DOHH2 (cell line): ENCODE measurements at regions not wholly inside any gene's neighbourhood (a gene's known extent, or its start where the extent isn't known, plus 50 kb on each side); places are given as distances from the start of the nearest gene placed in this dataset.

Experiments
- EZH2phosphoT487 ChIP-seq: fragments of 200-600 bp; sonication (generic); IDR thresholded peaks from 2 replicates; pipeline ENCODE4 v1.6.1; 2017; ENCODE audit warnings: borderline replicate concordance, mild to moderate bottlenecking, antibody characterized with exemption, low read length, moderate library complexity, mixed read lengths
- TF ChIP-seq, protein P1 (sequence below): fragments of 200-600 bp; sonication (generic); IDR thresholded peaks from one replicate; pipeline ENCODE4 v1.5.1; 2014; ENCODE audit warnings: antibody characterized with exemption, mild to moderate bottlenecking, low read depth, low read length; ENCODE audit not compliant: poor library complexity, severe bottlenecking

DNA sequence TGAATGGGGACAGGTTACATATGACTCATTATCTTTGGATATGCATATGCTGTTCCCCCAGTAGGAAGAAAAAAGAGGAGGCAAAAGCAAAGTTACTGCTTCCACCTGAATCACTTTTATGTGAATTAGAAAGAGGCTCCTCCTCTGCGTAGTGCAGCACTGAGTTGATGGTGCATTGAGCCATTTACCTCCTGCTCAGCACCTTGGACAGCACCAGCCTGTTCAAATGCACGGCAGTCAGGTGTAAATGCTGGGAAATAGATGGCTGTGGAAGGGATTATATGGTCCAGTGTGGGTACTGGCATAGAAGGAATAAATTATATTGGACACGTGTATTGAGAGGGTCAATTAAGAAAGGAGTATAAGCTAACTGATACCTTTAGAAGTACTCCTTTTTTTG is 541.9 kb upstream of the SEL1L start:
- TF ChIP-seq, protein P1, sequence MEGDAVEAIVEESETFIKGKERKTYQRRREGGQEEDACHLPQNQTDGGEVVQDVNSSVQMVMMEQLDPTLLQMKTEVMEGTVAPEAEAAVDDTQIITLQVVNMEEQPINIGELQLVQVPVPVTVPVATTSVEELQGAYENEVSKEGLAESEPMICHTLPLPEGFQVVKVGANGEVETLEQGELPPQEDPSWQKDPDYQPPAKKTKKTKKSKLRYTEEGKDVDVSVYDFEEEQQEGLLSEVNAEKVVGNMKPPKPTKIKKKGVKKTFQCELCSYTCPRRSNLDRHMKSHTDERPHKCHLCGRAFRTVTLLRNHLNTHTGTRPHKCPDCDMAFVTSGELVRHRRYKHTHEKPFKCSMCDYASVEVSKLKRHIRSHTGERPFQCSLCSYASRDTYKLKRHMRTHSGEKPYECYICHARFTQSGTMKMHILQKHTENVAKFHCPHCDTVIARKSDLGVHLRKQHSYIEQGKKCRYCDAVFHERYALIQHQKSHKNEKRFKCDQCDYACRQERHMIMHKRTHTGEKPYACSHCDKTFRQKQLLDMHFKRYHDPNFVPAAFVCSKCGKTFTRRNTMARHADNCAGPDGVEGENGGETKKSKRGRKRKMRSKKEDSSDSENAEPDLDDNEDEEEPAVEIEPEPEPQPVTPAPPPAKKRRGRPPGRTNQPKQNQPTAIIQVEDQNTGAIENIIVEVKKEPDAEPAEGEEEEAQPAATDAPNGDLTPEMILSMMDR: no peak
- TF ChIP-seq EZH2phosphoT487: no peak
